Esophagus muscularis mucosa (tissue), 4 donors: ENCODE measurements at regions not wholly inside any gene's neighbourhood (a gene's known extent, or its start where the extent isn't known, plus 50 kb on each side); places are given as distances from the start of the nearest gene placed in this dataset.

ENCODE experiments used
- DNase-seq: peaks from one replicate; pipeline ENCODE4 v3.0.0-alpha.2; 2017; ENCODE audit errors: extremely low spot score
- H3K27ac ChIP-seq, 4 donors: fragments of 200-600 bp; sonication (generic); replicated peaks in 1 of 4; 1 replicate in 3 of 4; 2 replicates in 1 of 4; pipeline ENCODE4 v1.5.1; 2016 to 2019; ENCODE audit warnings: mild to moderate bottlenecking in 1 of 4
- H3K27me3 ChIP-seq, 4 donors: fragments of 200-600 bp; sonication (generic); one replicate each; pipeline versions ENCODE4 v1.5.1 to v1.6.0; 2016 to 2019
- H3K36me3 ChIP-seq, 4 donors: fragments of 200-600 bp; sonication (generic); one replicate each; pipeline ENCODE4 v1.5.1; 2016 to 2019
- H3K4me1 ChIP-seq, 4 donors: fragments of 200-600 bp; sonication (generic); one replicate each; pipeline ENCODE4 v1.5.1; 2016 to 2019
- H3K4me3 ChIP-seq, 4 donors: fragments of 200-600 bp; sonication (generic); 1 replicate in 2 of 4; 2 replicates in 2 of 4; pipeline ENCODE4 v1.5.1; 2016 to 2019; ENCODE audit warnings: mild to moderate bottlenecking in 4 of 4, moderate library complexity in 1 of 4
- H3K9me3 ChIP-seq, 4 donors: fragments of 200-600 bp; sonication (generic); 1 replicate in 3 of 4; 2 replicates in 1 of 4; pipeline ENCODE4 v1.5.1; 2016 to 2019
- EP300 ChIP-seq: sonication (generic); formaldehyde crosslinking; IDR thresholded peaks from one replicate; pipeline ENCODE4 v1.6.1; 2017; ENCODE audit warnings: antibody characterized with exemption
- POLR2A ChIP-seq: fragments of 450-650 bp; IDR thresholded peaks from one replicate; pipeline ENCODE4 v1.6.1; 2017; ENCODE audit warnings: antibody characterized with exemption, moderate library complexity, mild to moderate bottlenecking, low read depth
- POLR2AphosphoS5 ChIP-seq, 2 donors: sonication (generic); formaldehyde crosslinking; IDR thresholded peaks; one replicate each; pipeline ENCODE4 v1.6.1; 2017; ENCODE audit warnings: antibody characterized with exemption in 2 of 2
- WGBS: methylation state at CpG from one replicate; pipeline ENCODE4 v1.1.5; 2018; 5-methylcytosine and 5-hydroxymethylcytosine counted together
- intact Hi-C: fragments of 100-400 bp; cut with DNase I; formaldehyde crosslinking; loops from one replicate; pipeline ENCODE4 v1.15.1; 2023
- TF ChIP-seq, protein P1 (sequence below), 3 experiments: fragments of 200-600 bp in 2 of 3; fragments of 450-650 bp in 1 of 3; sonication (generic) in 2 of 3; IDR thresholded peaks; one replicate each; pipeline ENCODE4 v1.5.1; 2017 to 2019; ENCODE audit warnings: antibody characterized with exemption in 3 of 3, mild to moderate bottlenecking in 2 of 3, moderate library complexity in 1 of 3

DNA sequence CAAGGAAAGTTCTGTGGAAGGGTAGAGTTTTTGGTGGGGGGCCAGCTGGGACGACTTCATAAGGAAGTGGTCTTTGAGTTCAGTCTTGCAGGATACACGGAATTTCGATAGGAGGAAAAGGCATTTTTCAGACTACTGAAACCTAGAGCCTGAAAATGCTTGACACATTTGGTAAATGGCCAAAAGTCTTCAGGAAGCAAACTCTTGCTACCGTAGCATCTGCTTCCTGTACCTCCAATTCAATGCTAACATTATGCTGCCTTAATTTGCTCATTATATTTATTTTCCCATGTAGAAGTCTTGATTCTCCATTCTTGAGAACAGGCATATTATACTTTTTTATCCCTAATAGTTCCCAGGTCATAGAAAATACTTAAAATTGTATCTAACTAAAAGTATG lies 129.3 kb upstream of the MED13 start:
- Histone ChIP-seq H3K9me3 (peaks cover 0 to 6% (median 0%) of the 10 kb centered on the region in 4 donors), H3K27me3 (no peaks in the 10 kb centered on the region), H3K36me3 (no peaks in the 10 kb centered on the region), H3K4me3 (no peak overlapping the region), H3K27ac (no peak overlapping the region), H3K4me1 (no peaks in the 10 kb centered on the region)
- no peak for DNase-seq
- 51% methylated on average over 4 of the region's 4 CpGs for WGBS
- intact Hi-C loops: loop anchor here (1.0 kb wide), 1 partner anchor 8 kb away; no protein-coding TSS in a partner anchor
- TF ChIP-seq POLR2A (no peak), EP300 (no peak), POLR2AphosphoS5 (IDR thresholded peaks at IDR 0.05) (no peak)
- TF ChIP-seq, protein P1, sequence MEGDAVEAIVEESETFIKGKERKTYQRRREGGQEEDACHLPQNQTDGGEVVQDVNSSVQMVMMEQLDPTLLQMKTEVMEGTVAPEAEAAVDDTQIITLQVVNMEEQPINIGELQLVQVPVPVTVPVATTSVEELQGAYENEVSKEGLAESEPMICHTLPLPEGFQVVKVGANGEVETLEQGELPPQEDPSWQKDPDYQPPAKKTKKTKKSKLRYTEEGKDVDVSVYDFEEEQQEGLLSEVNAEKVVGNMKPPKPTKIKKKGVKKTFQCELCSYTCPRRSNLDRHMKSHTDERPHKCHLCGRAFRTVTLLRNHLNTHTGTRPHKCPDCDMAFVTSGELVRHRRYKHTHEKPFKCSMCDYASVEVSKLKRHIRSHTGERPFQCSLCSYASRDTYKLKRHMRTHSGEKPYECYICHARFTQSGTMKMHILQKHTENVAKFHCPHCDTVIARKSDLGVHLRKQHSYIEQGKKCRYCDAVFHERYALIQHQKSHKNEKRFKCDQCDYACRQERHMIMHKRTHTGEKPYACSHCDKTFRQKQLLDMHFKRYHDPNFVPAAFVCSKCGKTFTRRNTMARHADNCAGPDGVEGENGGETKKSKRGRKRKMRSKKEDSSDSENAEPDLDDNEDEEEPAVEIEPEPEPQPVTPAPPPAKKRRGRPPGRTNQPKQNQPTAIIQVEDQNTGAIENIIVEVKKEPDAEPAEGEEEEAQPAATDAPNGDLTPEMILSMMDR (IDR thresholded peaks at IDR 0.05): no peak

DNA sequence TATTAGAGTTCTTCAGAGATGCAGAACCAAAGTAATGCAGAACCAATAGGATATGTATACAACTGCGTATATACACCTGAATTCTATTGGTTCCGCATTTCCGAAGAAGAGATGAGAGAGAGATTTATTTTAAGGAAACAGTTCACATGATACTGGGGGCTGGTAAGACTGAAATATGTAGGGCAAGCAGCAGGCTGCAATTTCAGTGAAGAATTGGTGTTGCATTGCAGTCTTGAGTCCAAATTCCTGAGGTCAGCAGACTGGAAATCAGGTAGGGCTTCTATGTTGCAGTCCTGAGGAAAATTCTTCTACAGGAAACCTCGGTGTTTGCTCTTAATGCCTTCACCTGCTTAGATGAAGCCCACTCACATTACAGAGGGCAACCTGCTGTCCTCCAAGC lies 128.2 kb upstream of the MED13 start:
- H3K4me3 ChIP-seq: no peak overlapping the region
- no peaks in the 10 kb centered on the region for H3K4me1 ChIP-seq
- H3K27me3 ChIP-seq: no peaks in the 10 kb centered on the region
- H3K27ac ChIP-seq: no peak overlapping the region
- DNase-seq: no peak
- WGBS: 90% methylated on average over 4 of the region's 4 CpGs
- intact Hi-C loops: no loop called here
- TF ChIP-seq, protein P1 (IDR thresholded peaks at IDR 0.05): no peak
- TF ChIP-seq POLR2AphosphoS5 (IDR thresholded peaks at IDR 0.05): no peak
- TF ChIP-seq EP300: no peak
- H3K36me3 ChIP-seq: no peaks in the 10 kb centered on the region
- H3K9me3 ChIP-seq: peaks cover 0 to 6% (median 0%) of the 10 kb centered on the region in 4 donors

DNA sequence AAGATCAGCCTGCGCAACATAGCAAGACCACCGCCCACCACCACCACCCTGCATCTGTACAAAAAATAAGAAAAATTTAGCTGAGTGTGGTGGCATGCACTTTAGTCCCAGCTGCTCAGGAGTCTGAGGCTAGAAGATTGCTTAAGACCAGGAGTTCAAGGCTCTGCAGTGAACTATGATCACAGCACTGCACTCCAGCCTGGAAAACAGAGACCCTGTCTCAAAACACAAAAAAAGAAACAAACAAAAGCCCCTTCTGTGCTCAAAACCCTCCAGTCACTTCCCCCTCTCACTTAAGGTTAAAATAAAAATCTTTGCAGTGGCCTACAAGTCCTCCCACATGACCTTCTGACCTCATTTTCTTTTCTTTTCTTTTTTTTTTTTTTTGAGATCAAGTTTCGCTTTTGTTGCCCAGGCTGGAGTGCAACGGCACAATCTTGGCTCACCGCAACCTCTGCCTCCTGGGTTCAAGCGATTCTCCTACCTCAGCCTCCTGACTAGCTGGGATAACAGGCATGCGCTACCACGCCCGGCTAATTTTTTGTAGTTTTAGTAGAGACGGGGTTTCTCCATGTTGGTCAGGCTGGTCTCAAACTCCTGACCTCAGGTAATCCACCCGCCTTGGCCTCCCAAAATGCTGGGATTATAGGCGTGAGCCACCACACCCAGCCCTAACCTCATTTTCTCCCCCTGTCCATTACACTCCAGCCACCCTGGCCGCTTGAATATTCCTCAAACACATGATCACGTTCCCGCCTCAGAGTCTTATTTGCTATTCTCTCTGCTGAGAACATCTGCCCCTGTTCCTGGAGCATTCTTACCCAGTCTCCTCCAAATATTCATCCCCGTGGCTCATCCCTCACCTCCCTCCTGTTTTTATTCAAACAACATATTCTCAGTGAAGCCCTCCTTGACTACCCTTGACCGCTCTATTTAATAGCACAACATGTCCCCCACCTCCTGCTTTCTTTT lies 126.6 kb upstream of the MED13 start:
- intact Hi-C loops: no loop called here
- 87% methylated on average over 17 of the region's 17 CpGs for WGBS
- no peaks in the 10 kb centered on the region for H3K27me3 ChIP-seq
- H3K4me3 ChIP-seq: no peak overlapping the region
- no peak for TF ChIP-seq POLR2A
- TF ChIP-seq POLR2AphosphoS5 (IDR thresholded peaks at IDR 0.05): no peak
- no peak for TF ChIP-seq EP300
- TF ChIP-seq, protein P1 (IDR thresholded peaks at IDR 0.05): no peak
- H3K27ac ChIP-seq: no peak overlapping the region
- no peaks in the 10 kb centered on the region for H3K36me3 ChIP-seq
- DNase-seq: no peak
- H3K4me1 ChIP-seq: no peaks in the 10 kb centered on the region
- peaks cover 0 to 6% (median 0%) of the 10 kb centered on the region in 4 donors for H3K9me3 ChIP-seq

DNA sequence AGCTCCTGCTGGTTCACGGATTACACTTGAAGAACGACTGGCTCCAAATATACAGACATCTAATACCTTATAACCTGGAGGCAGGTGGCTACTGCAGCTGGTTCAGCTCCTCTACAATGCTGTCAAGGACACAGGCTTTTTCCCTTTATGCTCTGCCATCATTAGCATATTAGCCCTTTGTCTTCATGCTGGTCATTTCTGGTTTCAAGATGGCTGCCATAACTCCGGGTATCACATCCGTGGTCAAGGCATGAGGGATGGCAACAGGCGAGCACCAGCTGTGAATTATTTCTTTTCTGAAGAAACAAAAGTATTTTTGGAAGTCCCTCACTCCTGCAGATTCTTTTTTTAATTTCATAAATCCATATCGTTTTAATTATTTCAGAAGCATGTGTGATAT lies 124.3 kb upstream of the MED13 start:
- Histone ChIP-seq H3K9me3 (no peaks in the 10 kb centered on the region), H3K27ac (no peak overlapping the region), H3K36me3 (no peaks in the 10 kb centered on the region), H3K4me1 (no peaks in the 10 kb centered on the region), H3K27me3 (no peaks in the 10 kb centered on the region), H3K4me3 (no peak overlapping the region)
- DNase-seq: no peak
- intact Hi-C loops: no loop called here
- 89% methylated on average over 6 of the region's 6 CpGs for WGBS
- TF ChIP-seq EP300 (no peak), POLR2AphosphoS5 (IDR thresholded peaks at IDR 0.05) (no peak), POLR2A (no peak)
- TF ChIP-seq, protein P1 (IDR thresholded peaks at IDR 0.05): no peak
